ENCODE measurements at regions not wholly inside any gene's neighbourhood (a gene's known extent, or its start where the extent isn't known, plus 50 kb on each side); places are given as distances from the start of the nearest gene placed in this dataset.
"Not testable (repeated sequence)": the region's sequence is repeated elsewhere in the genome, so short reads cannot be mapped to it uniquely, and the experiment has no call there.

DNA sequence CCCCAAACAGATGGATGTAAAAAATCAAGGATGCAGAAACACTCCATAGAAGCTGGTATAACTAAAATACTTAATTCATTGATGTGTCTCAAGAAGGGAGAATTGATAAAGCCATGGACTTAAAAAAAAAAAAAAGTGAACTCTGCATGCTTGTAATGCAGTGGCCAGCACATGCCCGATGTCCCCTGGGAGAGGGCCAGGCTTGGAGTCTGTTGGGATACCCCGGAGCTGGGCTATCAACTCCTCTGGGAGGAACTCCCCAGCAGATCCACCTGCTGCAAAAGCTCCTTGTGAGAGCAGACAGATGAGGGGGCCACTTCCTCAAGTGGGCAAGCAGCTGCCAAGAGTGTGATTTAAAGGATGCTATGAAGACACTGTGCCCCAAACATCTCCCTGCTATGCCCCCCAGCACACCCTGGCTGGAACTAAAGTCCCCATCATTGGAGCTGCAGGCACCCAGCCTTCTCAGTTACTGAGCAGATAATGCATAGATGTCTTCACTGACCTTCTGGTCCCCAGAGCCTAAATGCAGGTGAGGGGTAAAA, 311.5 kb upstream of the ID2 start:
- DNase-seq: no peak

DNA sequence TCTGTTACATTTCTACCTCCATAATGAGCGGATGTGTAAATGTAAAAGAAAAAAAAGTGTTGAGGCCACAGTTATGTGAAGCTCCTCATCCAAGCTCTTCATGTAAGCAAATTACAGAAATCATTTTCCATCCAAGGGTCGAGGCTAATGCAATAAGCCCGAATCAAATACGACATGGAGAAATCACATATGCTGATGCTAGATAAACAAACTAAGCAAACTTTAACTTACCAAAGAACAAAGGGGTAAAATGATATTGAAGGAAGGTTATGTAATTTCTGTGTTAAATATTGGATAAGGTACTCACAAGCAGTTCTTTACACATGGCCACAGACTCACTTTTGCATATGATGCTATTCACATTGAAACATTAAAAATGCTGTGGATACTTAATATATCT, 310.2 kb upstream of the ID2 start:
- DNase-seq: no peak

DNA sequence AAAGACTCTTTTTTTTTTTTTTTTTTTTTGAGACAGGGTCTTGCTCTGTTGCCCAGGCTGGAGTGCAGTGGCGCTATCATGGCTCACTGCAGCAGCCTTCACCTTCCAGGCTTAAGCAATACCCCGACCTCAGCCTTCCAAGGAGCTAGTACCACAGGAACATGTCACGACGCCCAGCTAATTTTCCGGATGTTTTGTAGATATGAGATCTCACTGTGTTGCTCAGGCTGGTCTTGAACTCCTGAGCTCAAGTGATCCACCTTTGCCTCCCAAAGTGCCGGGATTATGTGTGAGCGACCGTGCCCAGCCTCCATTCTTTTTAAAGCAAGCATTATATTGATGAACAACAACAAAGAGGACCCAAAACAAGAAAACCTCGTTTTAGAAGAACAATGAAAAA, 307.1 kb upstream of the ID2 start:
- DNase-seq: no peak

DNA sequence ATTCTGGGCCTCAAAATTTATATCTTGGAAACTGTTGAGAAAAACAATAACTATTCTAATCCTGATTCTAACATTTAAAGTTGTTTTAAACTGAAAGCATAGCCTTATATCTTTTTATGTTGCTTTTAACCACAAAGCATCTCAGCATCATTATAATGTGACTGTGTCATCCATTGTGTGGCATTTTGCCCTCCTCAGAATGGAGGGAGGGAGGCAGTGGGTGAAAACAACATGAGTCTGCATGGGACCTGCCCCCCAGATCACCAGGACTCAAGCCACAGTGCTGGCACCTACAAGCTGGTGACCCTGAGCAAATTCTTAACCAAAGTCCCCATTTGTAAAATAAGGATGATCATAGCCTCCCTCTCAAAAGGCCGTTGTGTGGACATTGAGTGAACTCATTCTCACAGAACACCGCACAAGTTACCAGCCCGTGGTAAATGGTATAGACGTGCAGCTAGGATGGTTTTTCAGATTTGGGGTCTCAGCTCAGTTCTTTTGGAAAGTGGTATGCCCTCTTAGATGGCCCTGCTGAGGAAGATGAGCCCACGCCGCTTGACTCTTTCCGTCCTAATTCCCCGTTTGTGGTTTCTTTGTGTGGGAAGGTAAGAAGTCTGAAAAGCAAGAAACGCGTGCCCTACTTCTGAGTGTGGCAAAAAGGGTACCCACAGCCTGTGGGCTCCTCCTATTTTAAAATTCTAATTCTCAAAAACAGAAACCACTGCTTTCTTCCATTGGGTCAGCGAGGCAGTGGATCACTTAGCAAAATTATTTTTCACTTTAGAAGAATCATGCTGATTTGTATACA, 305.0 kb upstream of the ID2 start:
- DNase-seq: peak; percentile 14 to 34

DNA sequence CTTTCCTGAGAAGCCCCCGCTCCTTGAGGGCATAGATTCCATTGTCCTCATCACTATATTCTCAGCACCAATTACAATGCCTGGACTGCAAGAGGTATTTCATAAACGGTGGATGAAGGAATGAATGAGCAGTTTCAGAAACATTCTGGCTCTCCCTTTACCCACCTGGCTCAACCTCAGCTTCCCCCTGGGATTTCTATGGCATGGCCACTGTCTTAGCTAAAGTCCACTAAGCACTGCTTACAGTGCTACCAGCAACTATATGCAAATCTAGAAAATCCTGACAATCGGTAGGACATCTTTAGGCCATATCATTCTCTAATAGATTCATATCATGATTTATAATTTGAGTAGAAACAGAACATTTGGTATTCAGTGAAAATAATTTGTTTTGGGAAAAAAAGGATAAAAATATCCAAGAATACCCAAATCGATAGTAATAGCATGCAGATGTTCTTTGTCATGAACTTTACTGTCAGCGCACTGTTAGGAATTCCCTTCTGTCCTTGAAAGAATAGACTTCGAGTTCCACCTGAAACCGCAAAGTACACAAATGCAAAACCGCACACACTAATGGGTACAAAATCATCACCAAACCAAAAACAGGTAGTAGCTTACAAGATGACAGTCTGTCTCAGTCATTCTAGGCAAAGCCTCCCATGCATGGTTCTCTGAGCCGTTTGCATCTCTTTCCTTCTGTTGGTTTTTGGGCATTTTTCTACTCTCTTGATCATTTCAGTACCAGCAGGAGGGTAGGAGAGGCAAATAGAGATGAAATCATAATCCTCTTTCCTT, 303.6 kb upstream of the ID2 start:
- peak in 1 of 2 experiments; percentile 22 for DNase-seq

DNA sequence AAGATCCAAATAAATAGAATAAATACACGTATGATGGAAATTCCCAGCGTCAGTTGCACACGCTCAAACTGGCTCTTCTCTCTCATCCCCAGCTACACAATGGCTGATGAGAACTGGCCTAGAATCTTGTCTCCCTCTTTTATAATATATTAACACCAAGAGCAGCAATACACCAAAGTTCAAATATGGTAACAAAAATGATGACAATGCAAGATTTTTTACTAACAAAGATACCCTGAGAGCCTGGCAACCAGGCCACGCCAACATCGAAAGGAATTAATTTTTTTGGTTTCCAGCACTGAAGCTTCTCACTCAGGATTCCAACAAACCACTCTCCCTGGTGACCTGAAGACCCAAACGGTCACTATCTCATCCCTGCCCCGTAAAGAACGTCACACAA, 302.7 kb upstream of the ID2 start:
- no peak for DNase-seq

DNA sequence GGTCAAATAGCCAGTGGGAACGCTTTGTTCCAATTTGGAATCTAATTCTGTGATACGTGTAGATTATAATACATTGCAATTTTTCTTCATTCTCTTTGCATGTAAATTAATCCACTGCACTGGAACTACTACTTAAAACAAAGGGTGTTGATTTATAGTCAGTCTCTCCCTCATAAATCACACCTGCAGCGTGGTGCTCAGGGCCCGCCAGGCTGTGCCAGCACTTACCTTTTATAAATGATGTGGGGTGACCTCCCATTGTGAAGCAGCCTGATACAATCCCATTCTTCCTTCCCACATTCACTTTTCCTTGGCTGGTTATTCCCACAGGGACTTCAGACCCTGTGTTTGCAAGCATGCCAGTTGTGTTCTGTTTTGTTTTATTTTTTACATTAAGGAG, 302.3 kb upstream of the ID2 start:
- DNase-seq: no peak

DNA sequence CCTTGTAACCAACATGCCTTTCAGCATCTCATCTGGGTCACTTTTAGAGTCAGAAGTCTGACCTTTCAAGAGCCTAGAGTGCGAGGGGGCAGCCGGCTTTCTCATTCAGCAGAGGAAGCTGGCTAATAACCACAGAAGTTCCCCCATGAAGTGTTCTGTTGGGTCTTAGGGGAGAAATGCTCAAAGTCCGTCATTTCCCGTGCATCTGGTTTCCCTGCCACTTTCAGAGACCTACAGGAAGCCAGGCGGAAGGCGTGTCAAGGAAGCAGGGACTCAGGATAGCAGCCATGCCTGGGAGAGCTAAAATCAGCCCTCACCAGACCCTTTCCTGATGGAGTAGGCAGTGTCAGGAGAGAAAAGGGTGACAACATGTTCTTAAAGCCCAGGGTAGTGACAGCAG, 301.8 kb upstream of the ID2 start:
- no peak for DNase-seq

DNA sequence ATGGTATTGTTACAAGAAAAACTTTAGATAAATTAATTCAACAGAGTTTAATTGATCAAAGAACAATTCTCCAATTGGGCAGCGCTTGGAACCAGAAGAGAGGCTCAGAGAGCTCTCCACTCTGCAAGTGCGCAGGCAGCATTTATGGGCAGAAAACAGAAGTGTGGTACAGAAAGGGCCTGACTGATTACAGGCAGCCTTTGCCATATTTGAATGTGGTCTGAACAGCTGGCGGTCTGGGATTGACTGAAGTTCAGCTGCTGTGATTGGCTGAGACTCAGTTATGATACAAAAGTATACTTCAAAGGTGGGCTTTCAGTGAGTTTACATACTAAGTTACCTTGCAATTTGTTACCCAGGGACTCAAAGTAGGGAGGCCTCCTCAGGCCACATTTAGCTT, 301.3 kb upstream of the ID2 start:
- DNase-seq: no peak

DNA sequence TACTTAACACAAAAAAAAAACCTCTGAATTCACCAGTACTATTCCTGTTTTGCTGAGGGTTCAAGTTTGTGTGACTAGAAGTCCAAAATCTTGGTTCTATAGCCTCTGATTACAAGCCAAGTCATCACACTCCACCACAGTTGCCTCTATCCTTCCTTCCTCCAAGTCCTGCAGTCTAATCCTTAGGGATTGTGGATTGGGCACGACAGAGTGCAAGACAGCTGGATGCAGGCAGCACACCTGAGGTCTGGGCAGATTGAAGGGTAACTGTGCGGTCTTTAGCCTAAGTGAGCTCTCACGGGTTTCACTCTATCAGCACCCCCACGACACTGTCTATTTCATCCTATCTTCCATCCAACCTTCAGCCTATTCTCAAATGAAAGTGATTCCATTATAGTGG, 299.4 kb upstream of the ID2 start:
- DNase-seq: no peak

DNA sequence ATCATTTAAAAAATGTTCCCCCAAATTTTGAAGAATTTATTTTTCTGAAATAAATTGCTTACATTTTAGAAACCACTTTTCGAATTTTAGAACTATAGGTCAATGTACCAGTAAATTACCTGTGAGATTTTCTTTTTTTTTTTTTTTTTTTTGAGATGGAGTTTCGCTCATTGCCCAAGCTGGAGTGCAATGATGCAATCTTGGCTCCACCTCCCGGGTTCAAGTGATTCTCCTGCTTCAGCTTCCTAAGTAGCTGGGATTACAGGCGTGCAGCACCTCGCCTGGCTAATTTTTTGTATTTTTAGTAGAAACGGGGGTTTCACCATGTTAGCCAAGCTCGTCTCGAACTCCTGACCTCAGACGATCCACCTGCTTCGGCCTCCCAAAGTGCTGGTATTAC, 295.1 kb upstream of the ID2 start:
- not testable (repeated sequence) for DNase-seq

DNA sequence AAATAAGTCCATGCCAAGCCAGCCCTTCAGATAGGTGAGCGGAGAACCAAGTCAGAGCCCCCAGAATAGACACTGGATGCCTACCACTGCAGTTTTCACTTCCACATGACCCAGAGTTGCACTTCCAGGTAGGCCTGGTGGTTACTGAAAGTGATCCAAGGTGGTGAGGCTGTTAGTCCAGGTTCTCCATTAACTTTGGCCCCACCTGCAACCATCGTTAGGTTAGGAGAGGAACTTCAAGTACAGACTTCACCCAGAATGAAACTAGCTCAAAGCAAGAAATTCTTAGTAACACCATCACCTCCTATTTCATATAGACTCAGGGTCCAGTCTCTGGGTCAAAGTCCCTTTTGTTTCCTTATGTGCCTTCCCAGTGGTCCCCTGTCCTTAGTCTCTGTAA, 293.1 kb upstream of the ID2 start:
- no peak for DNase-seq

DNA sequence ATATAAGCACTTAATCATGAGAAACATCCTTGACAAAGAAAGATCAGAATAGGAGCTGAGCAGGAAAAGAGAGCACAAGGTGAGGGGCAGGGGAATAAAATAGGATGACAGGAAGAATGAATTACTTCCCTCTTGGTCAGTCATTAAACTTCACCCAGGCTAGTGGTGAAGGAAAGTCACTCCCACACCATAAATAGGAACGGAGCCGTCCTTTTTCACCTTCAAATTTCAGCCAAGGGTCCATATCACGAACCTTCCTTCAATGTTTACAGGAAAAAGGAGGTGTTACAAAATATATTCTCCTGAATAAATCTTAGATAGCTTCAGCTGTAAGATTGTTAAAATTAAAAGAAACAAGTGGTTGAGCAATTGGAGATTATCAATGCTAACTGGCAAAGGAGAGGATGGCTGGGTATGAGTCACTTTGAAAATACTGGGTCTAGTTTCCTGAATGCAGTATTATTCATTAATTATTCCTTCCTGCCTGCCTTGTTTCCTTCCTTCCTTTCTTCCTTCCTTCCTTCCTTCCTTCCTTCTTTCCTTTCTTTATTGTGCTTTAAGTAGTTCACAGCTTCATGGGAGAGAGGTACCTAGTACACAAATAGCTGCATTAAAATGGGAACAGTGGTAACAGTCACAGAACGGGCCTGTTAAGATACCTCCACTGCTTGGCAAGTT, 292.3 kb upstream of the ID2 start:
- DNase-seq: no peak

DNA sequence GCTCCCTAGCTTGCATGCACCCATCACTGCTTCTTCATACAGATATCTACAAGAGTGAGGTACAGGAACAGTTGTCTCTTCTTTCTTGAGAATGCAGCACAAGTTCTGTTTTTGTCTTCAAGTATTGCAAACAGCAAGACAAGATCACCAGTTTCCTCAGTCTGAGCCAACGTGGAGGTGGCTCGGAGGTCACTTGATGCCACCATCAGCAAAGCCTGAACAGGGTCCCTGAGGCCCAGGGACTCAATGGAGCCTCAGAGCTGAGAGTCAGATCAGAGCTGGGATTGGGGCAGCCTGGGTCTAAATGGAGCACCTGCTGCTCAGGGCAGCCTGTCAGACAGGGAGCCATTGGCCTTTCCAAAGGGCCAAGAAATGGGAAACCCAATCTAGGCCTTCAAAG, 290.7 kb upstream of the ID2 start:
- no peak for DNase-seq

DNA sequence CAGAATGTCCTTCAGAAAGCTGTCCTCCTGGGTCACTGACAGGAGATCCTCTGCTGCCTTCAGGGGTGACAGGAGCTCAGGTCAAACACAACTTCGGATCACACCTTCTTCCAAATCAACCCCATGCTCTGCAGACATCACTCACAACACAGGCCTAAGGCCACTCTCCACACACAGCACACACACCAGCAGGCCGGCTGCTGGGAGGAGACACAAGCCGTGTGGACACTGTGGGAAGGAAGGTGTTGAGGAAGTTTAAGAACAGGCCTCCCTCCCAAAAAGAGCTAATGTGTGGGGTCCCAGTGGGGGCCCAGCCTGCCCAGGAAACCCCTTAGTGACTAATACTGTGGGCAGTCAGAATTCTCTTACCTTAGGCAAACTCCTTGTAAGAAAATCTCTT, 290.3 kb upstream of the ID2 start:
- no peak for DNase-seq

DNA sequence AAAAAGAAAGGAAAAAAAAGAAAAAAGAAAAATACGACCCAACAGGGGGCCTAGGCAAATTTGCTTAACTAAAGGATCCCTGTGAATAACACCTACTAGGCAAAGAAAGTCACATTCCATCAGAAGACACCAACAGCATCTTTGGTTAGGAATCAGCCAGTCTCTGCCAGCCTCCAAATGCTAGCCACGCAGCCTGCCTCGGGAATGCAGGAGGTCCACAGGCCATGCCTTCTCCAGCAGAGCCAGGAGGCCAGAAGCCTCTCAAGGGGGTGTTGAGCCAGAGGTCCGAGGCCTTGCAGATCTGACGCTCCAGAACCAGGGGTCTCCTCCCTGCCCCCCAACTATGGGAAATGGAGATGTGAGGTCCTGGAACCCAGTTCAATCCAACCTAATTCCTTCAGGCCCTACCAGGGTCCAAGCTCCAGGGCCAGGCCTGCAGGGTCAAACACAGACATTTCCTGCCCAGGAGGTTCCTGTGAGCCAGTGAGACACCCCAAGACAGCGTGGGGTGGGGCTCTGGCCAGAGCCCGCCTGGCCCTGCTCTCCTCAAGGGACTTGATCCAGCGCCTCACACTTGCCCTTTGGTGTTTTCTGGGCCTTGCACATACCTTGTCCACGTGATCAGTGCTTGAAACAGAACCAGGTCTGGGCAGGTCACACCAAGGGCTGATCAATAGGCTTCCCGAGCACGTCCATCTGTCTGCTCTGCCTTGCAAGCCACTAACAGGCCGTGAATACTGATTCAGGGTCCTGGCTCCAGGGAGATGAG, 289.6 kb upstream of the ID2 start:
- no peak for DNase-seq

DNA sequence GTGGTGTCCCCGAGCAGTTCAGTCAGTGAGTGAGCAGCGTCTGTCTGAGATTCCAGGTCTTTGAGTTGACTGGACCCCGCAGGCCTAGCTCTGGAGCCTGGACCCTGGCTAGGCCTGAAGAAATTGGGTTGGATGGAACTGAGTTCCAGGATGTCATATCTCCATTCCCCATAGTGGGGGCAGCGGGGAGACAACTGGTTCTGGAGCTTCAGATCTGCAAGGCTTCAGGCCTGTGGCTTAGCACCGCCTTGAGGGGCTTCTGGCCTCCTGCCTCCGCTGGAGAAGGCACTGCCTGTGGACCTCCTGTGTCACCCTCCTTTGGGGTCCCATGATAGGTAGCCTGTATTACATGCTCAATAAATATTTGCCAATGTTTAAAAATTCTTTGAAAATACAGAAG, 288.4 kb upstream of the ID2 start:
- DNase-seq: no peak

DNA sequence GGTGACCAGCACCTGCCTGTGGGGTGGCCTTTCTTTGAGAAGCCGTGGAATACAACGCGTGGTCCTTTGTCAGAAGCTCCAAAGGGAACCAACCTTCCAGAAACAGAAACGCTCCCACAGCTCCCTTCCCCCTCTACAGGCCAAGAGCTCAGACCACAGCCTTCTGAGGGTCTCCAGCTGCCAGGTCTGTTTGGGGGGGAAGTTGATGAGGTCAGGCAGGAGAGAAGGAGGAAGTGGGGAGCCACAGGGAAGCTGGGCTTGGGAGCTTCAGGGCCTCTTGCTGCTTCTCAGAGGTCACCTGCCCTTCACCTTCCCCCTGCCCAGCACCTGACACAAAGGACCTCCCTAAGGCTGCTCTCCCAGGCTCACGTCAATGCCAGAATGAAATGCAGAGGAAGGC, 287.7 kb upstream of the ID2 start:
- DNase-seq: no peak

DNA sequence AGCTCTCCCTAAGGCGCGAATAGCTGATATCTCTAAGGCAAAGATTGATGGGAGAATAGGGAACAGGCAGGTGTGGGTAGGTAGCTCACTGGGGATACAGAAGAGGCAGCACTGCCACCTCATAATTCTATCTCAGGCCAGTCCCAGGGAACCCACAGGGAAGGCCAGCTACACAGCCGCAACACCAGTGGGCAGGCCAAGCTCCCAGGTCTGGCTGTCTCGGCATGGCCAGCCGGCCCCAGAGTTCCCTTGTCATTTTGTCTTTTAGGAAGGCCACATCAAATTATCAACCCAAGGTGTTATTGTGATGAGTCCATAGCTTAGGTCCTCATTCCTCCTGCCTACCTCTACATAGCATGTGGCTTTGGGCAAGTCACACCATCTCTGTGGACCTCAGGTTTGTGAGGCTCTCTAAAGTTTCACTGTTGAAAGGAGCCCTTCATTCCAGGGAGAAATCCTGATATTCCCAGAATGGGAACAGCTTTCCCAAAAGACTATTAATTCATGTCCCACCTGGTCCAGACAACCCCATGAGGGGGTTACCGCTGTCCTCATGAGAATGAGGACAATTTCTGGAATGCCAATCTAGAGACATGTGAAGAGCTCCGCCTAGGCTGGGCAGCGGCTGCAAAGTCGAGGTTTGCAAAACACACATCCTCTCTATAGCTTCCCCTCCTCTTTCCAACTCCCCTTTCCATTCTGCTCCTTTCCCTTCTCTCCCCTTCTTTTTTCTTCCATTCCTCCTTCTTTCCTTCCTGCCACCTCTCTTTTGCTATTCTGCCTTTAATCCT, 287.1 kb upstream of the ID2 start:
- no peak for DNase-seq

DNA sequence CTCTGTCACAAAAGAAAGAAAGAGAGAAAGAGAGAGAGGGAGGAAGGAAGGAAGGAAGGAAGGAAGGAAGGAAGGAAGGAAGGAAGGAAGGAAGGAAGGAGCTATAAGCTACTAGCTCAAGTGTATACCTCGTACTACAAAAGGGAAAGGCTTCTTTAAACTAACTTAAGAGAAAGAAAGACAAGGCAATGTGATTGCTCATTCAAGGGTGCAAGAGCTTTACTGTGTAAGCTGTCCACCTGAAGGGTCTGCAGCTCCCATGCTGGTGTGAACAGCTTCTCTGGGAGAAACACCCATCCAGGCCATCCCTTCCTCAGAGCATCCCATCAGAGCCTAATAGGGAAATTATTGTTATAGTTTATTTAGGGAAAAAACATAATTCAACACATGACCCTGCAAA, 286.1 kb upstream of the ID2 start:
- no peak for DNase-seq

DNA sequence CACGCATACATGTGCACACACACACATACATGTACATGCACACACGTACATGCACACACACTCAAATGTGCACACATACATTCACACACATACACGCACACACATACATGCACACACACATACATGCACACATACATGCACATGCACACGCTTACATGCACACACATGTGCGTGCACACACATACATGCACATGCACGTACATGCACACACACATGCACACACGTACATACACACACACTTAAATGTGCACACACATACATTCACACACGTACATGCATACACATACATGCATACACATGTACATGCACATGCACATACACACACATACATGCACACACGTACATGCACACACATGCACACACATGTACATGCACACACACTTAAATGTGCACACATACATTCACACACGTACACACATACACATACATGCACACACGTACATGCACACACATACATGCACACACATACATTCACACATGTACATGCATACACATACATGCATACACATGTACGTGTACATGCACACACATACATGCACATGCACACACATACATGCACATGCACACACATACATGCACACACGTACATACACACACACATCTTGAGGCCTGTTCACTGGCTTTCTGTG, 283.7 kb upstream of the ID2 start:
- DNase-seq: no peak

DNA sequence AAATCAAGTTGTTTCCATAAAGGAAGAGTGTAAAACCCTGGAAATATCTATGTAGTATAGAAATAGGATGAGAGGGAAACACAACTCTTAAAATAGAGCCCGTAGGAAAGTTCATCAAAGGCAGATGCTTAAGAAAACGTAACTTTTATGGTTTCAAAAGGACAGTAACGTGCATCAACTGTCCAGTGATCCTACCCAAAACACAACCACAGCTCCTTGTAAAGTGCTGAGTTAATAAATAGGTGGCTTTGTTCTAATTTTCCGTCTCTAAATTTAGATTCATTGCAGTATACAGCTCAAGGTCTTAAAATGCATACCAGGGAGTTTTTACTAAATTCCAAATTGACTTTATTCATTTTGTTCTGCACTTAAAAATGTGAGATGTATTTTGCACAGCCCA, 282.1 kb upstream of the ID2 start:
- no peak for DNase-seq

Measured in activated CD4-positive, alpha-beta T cell treated with anti-CD3 and anti-CD28 coated beads, Interleukin-2, amount 50 U/mL, for 48 hours (primary cell).